ENCODE measurements at regions not wholly inside any gene's neighbourhood (a gene's known extent, or its start where the extent isn't known, plus 50 kb on each side); places are given as distances from the start of the nearest gene placed in this dataset.
"Not testable (repeated sequence)": the region's sequence is repeated elsewhere in the genome, so short reads cannot be mapped to it uniquely, and the experiment has no call there.

DNA sequence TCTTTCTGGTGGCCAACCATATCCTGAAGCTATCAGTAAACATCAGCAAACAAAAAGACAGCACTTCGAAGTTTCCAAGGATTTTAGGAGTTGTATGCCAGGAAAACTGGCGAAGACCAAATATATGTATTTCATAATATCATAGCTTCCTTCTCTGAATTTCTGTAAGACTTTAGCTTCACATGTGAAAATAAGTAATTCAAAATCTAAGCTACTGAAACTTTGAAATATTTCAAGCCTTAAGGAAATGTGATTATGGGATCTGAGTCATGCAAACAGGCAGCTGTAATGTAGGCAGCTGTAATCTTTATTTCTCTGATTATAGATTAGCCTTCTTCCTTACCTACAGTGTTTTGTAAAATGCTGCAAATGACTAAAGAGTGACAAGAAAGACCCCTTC is 70.7 kb upstream of the ANKRD10 start:
- DNase-seq (ENCODE audit: low read depth), result no peak
- no peak overlapping the region for H3K4me3 ChIP-seq (ENCODE audit: low read length)
- TF ChIP-seq CTCF (conservative IDR thresholded peaks at IDR 0.05; ENCODE audit: low read depth, low read length), result no peak

DNA sequence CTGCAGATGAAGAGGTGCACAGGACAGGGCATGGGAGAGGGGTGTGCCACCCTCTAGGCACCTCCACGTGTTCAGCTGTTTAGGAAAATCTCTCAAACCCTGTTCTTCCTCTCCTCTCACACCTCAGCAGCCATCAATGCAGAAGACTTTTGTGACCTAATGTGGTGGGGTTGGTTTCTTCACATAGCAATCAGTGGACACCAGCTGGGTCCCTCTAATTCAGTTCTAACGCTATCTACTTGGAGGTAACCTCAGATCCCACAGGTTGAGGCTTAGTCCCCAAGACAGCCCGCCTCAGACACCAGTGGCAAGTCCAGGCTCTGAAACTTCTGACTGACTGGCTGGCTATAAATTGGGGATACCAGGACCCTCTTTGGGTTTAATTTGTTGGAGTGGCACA is 69.9 kb upstream of the ANKRD10 start:
- no peak for DNase-seq (ENCODE audit: low read depth)
- no peak overlapping the region for H3K4me3 ChIP-seq (ENCODE audit: low read length)
- TF ChIP-seq CTCF (conservative IDR thresholded peaks at IDR 0.05; ENCODE audit: low read depth, low read length), result no peak

DNA sequence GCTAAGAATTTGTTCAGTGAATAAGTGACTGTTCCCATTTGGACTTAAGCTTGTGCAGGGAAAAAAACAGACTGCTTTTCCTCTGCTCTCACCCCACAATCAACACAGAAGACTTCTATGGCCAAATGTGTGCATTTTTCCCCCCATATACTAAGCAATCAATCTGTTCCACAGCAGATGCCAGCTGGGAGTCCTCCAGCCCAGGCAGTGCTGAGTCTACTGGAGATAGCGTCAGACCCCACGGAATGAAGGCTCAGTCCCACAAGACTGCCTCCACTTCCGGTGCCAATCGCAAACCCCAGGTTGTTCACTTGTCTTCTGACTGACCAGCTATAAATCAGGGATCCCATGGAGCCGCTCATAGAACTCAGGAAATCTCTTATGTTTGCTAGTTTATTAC is 69.5 kb upstream of the ANKRD10 start:
- DNase-seq (ENCODE audit: low read depth), result no peak
- TF ChIP-seq CTCF (conservative IDR thresholded peaks at IDR 0.05; ENCODE audit: low read depth, low read length), result no peak
- H3K4me3 ChIP-seq (ENCODE audit: low read length), result no peak overlapping the region

GRCh38 chr13:110983241-110983640 is 68.4 kb upstream of the ANKRD10 start:
- DNase-seq (ENCODE audit: low read depth), result no peak
- H3K4me3 ChIP-seq (ENCODE audit: low read length), result no peak overlapping the region
- TF ChIP-seq CTCF (conservative IDR thresholded peaks at IDR 0.05; ENCODE audit: low read depth, low read length), result no peak

DNA sequence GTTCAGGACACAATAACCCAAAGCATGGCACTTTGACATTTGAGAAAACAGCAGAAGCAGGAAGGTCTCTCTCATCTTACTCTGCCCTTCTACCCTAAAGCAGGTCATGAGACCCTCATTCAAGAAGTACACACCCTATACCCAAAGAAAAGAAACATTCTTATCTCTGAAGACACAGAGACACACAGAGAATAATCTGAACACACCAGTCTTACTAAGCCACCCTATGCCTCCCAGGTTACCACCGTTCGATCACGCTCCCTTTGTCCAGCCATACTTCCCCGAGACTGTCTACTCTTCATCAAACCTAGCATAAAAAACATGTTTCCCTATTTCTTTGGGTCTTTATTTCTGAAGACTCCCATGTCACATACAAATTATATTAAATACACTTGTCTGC is 66.5 kb upstream of the ANKRD10 start:
- no peak for TF ChIP-seq CTCF (conservative IDR thresholded peaks at IDR 0.05; ENCODE audit: low read depth, low read length)
- H3K4me3 ChIP-seq (ENCODE audit: low read length), result no peak overlapping the region
- DNase-seq (ENCODE audit: low read depth), result no peak

- DNase-seq (ENCODE audit: low read depth), result no peak
- no peak overlapping the region for H3K4me3 ChIP-seq (ENCODE audit: low read length)
- no peak for TF ChIP-seq CTCF (conservative IDR thresholded peaks at IDR 0.05; ENCODE audit: low read depth, low read length)
Measured at GRCh38 chr13:110980921-110981320, 66.1 kb upstream of the ANKRD10 start.

DNA sequence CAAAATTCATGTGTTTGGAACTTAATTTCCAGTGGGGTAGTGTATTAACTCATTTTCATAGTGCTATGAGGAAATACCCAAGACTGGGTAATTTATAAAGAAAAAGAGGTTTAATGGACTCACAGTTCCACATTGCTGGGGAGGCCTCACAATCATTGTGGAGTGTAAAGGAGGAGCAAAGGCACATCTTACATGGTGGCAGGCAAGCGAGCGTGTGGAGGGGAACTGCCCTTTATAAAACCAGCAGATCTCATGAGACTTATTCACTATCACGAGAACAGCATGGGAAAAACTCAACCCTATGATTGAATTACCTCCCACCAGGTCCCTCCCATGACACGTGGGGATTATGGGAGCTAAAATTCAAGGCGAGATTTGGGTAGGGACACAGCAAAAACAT is 64.3 kb upstream of the ANKRD10 start:
- DNase-seq (ENCODE audit: low read depth), result not testable (repeated sequence)

GRCh38 chr13:110978390-110978789 is 63.5 kb upstream of the ANKRD10 start:
- DNase-seq (ENCODE audit: low read depth), result no peak
- no peak for TF ChIP-seq CTCF (conservative IDR thresholded peaks at IDR 0.05; ENCODE audit: low read depth, low read length)
- H3K4me3 ChIP-seq (ENCODE audit: low read length), result no peak overlapping the region

More for the DNA sequence above, 64.3 kb upstream of the ANKRD10 start:
- H3K4me3 ChIP-seq (ENCODE audit: low read length), result not testable (repeated sequence)

Data from retinal pigment epithelial cell (primary cell).